HL-60 (cell line): ENCODE measurements at regions not wholly inside any gene's neighbourhood (a gene's known extent, or its start where the extent isn't known, plus 50 kb on each side); places are given as distances from the start of the nearest gene placed in this dataset.

Source experiments
- DNase-seq, 2 experiments: peaks; one replicate each; pipeline ENCODE4 v3.0.0-alpha.2; 2010 to 2020; ENCODE audit warnings: low read depth in 1 of 2, low spot score in 1 of 2
- H3K27ac ChIP-seq: fragments of 250-450 bp; sonication (Bioruptor Pico); replicated peaks from 2 replicates; pipeline ENCODE4 v1.5.1; 2020; ENCODE audit warnings: mild to moderate bottlenecking, moderate library complexity
- H3K27me3 ChIP-seq: fragments of 250-450 bp; sonication (Bioruptor Pico); 2 replicates; pipeline ENCODE4 v1.5.1; 2021; ENCODE audit warnings: mild to moderate bottlenecking, moderate library complexity; ENCODE audit not compliant: insufficient read depth, poor library complexity, severe bottlenecking
- H3K4me3 ChIP-seq: replicated peaks from 2 replicates; pipeline ENCODE4 v1.5.1; 2011; ENCODE audit warnings: mild to moderate bottlenecking, control low read depth, low read length; ENCODE audit not compliant: insufficient read depth
- CTCF ChIP-seq: IDR thresholded peaks from one replicate; pipeline ENCODE4 v1.5.1; 2011; ENCODE audit warnings: low read length, control low read depth, inconsistent platforms; ENCODE audit not compliant: insufficient read depth
- GABPA ChIP-seq: IDR thresholded peaks from 2 replicates; pipeline ENCODE4 v1.6.1; 2012; ENCODE audit warnings: low read depth
- POLR2AphosphoS5 ChIP-seq: IDR thresholded peaks from 2 replicates; pipeline ENCODE4 v1.6.1; 2012; ENCODE audit warnings: low read depth
- REST ChIP-seq: IDR thresholded peaks from 2 replicates; pipeline ENCODE4 v1.6.1; 2012; ENCODE audit warnings: low read depth; ENCODE audit not compliant: insufficient replicate concordance
- SPI1 ChIP-seq: IDR thresholded peaks from 2 replicates; pipeline ENCODE4 v1.6.1; 2012; ENCODE audit warnings: low read depth, mild to moderate bottlenecking, borderline replicate concordance

- no peaks in the 10 kb centered on the region for H3K27me3 ChIP-seq
- no peak overlapping the region for H3K27ac ChIP-seq
- no peak for DNase-seq
- no peak for TF ChIP-seq CTCF
- TF ChIP-seq GABPA, result no peak
- H3K4me3 ChIP-seq, result no peak overlapping the region
Observed at GRCh38 chr5:130267926-130268325, 363.7 kb downstream of the CHSY3 start.

GRCh38 chr5:130260481-130260880 is 356.2 kb downstream of the CHSY3 start:
- H3K27me3 ChIP-seq, result no peaks in the 10 kb centered on the region
- H3K4me3 ChIP-seq, result no peak overlapping the region
- TF ChIP-seq GABPA (no peak), SPI1 (no peak), CTCF (no peak), POLR2AphosphoS5 (no peak), REST (no peak)
- H3K27ac ChIP-seq, result no peak overlapping the region
- DNase-seq, result no peak

- Histone ChIP-seq H3K27me3 (no peaks in the 10 kb centered on the region), H3K27ac (no peak overlapping the region), H3K4me3 (no peak overlapping the region)
- no peak for DNase-seq
- TF ChIP-seq GABPA, result no peak
- TF ChIP-seq REST, result no peak
- no peak for TF ChIP-seq SPI1
- no peak for TF ChIP-seq CTCF
- TF ChIP-seq POLR2AphosphoS5, result no peak
Observed at GRCh38 chr5:130251931-130252330, 347.7 kb downstream of the CHSY3 start.

- Histone ChIP-seq H3K27ac (no peak overlapping the region), H3K4me3 (no peak overlapping the region), H3K27me3 (no peaks in the 10 kb centered on the region)
- DNase-seq, result no peak
- TF ChIP-seq POLR2AphosphoS5 (no peak), CTCF (no peak), GABPA (no peak), SPI1 (no peak), REST (no peak)
Observed at GRCh38 chr5:130243641-130244040, 339.4 kb downstream of the CHSY3 start.
